ENCODE measurements at regions not wholly inside any gene's neighbourhood (a gene's known extent, or its start where the extent isn't known, plus 50 kb on each side); places are given as distances from the start of the nearest gene placed in this dataset.
A peak's percentile ranks its signal among the peaks of the same experiment; 100 is the strongest.

- peak in 1 of 2 experiments; percentile 12 for DNase-seq (ENCODE audit: low read depth in 1 of 2, low spot score in 1 of 2)
- in situ Hi-C loops (cut with HindIII; ENCODE audit: low pct_unique_long_range_greater_than_20kb, low sequenced_read_pairs), result no loop called here
- no peak for TF ChIP-seq JUND (IDR thresholded peaks at IDR 0.05; ENCODE audit: low read depth)
Observed at GRCh38 chr21:37994211-37994610, 78.0 kb upstream of the KCNJ6 start.

- no peak for DNase-seq (ENCODE audit: low read depth in 1 of 2, low spot score in 1 of 2)
- in situ Hi-C loops (cut with HindIII; ENCODE audit: low pct_unique_long_range_greater_than_20kb, low sequenced_read_pairs), result no loop called here
- no peak for TF ChIP-seq JUND (IDR thresholded peaks at IDR 0.05; ENCODE audit: low read depth)
Observed at GRCh38 chr21:38012672-38013071, 96.4 kb upstream of the KCNJ6 start.

- in situ Hi-C loops (cut with HindIII; ENCODE audit: low pct_unique_long_range_greater_than_20kb, low sequenced_read_pairs), result no loop called here
- DNase-seq (ENCODE audit: low read depth in 1 of 2, low spot score in 1 of 2), result no peak
- TF ChIP-seq JUND (IDR thresholded peaks at IDR 0.05; ENCODE audit: low read depth), result no peak
Observed at GRCh38 chr21:38013741-38014140, 97.5 kb upstream of the KCNJ6 start.

GRCh38 chr21:38014298-38014697 is 98.0 kb upstream of the KCNJ6 start:
- in situ Hi-C loops (cut with HindIII; ENCODE audit: low pct_unique_long_range_greater_than_20kb, low sequenced_read_pairs), result no loop called here
- no peak for DNase-seq (ENCODE audit: low read depth in 1 of 2, low spot score in 1 of 2)

GRCh38 chr21:38027901-38028498 is 111.7 kb upstream of the KCNJ6 start:
- in situ Hi-C loops (cut with HindIII; ENCODE audit: low pct_unique_long_range_greater_than_20kb, low sequenced_read_pairs), result no loop called here
- TF ChIP-seq JUND (IDR thresholded peaks at IDR 0.05; ENCODE audit: low read depth), result no peak
- no peak for DNase-seq (ENCODE audit: low read depth in 1 of 2, low spot score in 1 of 2)

More at GRCh38 chr21:38014298-38014697, 98.0 kb upstream of the KCNJ6 start:
- TF ChIP-seq JUND (IDR thresholded peaks at IDR 0.05; ENCODE audit: low read depth), result no peak

- DNase-seq (ENCODE audit: low read depth in 1 of 2, low spot score in 1 of 2), result no peak
- in situ Hi-C loops (cut with HindIII; ENCODE audit: low pct_unique_long_range_greater_than_20kb, low sequenced_read_pairs), result no loop called here
Observed at GRCh38 chr21:38032082-38032801, 116.0 kb upstream of the KCNJ6 start.

GRCh38 chr21:38036016-38036415 is 119.8 kb upstream of the KCNJ6 start:
- no peak for TF ChIP-seq JUND (IDR thresholded peaks at IDR 0.05; ENCODE audit: low read depth)
- in situ Hi-C loops (cut with HindIII; ENCODE audit: low pct_unique_long_range_greater_than_20kb, low sequenced_read_pairs), result no loop called here
- no peak for DNase-seq (ENCODE audit: low read depth in 1 of 2, low spot score in 1 of 2)

More at GRCh38 chr21:38032082-38032801, 116.0 kb upstream of the KCNJ6 start:
- TF ChIP-seq JUND (IDR thresholded peaks at IDR 0.05; ENCODE audit: low read depth), result no peak

GRCh38 chr21:38037416-38037815 is 121.2 kb upstream of the KCNJ6 start:
- no peak for DNase-seq (ENCODE audit: low read depth in 1 of 2, low spot score in 1 of 2)
- in situ Hi-C loops (cut with HindIII; ENCODE audit: low pct_unique_long_range_greater_than_20kb, low sequenced_read_pairs), result no loop called here
- TF ChIP-seq JUND (IDR thresholded peaks at IDR 0.05; ENCODE audit: low read depth), result no peak

- no peak for TF ChIP-seq JUND (IDR thresholded peaks at IDR 0.05; ENCODE audit: low read depth)
- DNase-seq (ENCODE audit: low read depth in 1 of 2, low spot score in 1 of 2), result no peak
- in situ Hi-C loops (cut with HindIII; ENCODE audit: low pct_unique_long_range_greater_than_20kb, low sequenced_read_pairs), result no loop called here
Observed at GRCh38 chr21:38039369-38039768, 123.1 kb upstream of the KCNJ6 start.

GRCh38 chr21:38039841-38040240 is 123.6 kb upstream of the KCNJ6 start:
- TF ChIP-seq JUND (IDR thresholded peaks at IDR 0.05; ENCODE audit: low read depth), result no peak
- in situ Hi-C loops (cut with HindIII; ENCODE audit: low pct_unique_long_range_greater_than_20kb, low sequenced_read_pairs), result no loop called here
- DNase-seq (ENCODE audit: low read depth in 1 of 2, low spot score in 1 of 2), result no peak

GRCh38 chr21:38041493-38041892 is 125.2 kb upstream of the KCNJ6 start:
- in situ Hi-C loops (cut with HindIII; ENCODE audit: low pct_unique_long_range_greater_than_20kb, low sequenced_read_pairs), result no loop called here
- DNase-seq (ENCODE audit: low read depth in 1 of 2, low spot score in 1 of 2), result no peak
- no peak for TF ChIP-seq JUND (IDR thresholded peaks at IDR 0.05; ENCODE audit: low read depth)

GRCh38 chr21:38042246-38042645 is 126.0 kb upstream of the KCNJ6 start:
- no peak for DNase-seq (ENCODE audit: low read depth in 1 of 2, low spot score in 1 of 2)
- in situ Hi-C loops (cut with HindIII; ENCODE audit: low pct_unique_long_range_greater_than_20kb, low sequenced_read_pairs), result no loop called here
- TF ChIP-seq JUND (IDR thresholded peaks at IDR 0.05; ENCODE audit: low read depth), result no peak

- no peak for TF ChIP-seq JUND (IDR thresholded peaks at IDR 0.05; ENCODE audit: low read depth)
- in situ Hi-C loops (cut with HindIII; ENCODE audit: low pct_unique_long_range_greater_than_20kb, low sequenced_read_pairs), result no loop called here
- DNase-seq (ENCODE audit: low read depth in 1 of 2, low spot score in 1 of 2), result no peak
Observed at GRCh38 chr21:38048167-38048566, 131.9 kb upstream of the KCNJ6 start.

Data from T47D (cell line).